ENCODE measurements at regions not wholly inside any gene's neighbourhood (a gene's known extent, or its start where the extent isn't known, plus 50 kb on each side); places are given as distances from the start of the nearest gene placed in this dataset.
A peak's percentile ranks its signal among the peaks of the same experiment; 100 is the strongest.

GRCh38 chr3:96294143-96294542 lies 520.3 kb upstream of the EPHA6 start:
- TF ChIP-seq CREB1 (CRISPR knock-in tag; IDR thresholded peaks at IDR 0.05; ENCODE audit: low read depth), result no peak
- TF ChIP-seq, protein P1, sequence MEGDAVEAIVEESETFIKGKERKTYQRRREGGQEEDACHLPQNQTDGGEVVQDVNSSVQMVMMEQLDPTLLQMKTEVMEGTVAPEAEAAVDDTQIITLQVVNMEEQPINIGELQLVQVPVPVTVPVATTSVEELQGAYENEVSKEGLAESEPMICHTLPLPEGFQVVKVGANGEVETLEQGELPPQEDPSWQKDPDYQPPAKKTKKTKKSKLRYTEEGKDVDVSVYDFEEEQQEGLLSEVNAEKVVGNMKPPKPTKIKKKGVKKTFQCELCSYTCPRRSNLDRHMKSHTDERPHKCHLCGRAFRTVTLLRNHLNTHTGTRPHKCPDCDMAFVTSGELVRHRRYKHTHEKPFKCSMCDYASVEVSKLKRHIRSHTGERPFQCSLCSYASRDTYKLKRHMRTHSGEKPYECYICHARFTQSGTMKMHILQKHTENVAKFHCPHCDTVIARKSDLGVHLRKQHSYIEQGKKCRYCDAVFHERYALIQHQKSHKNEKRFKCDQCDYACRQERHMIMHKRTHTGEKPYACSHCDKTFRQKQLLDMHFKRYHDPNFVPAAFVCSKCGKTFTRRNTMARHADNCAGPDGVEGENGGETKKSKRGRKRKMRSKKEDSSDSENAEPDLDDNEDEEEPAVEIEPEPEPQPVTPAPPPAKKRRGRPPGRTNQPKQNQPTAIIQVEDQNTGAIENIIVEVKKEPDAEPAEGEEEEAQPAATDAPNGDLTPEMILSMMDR (conservative IDR thresholded peaks at IDR 0.05; ENCODE audit: low read depth in 2 of 2), result peak; percentile 54 to 66
- H3K27ac Mint-ChIP-seq, result no peak overlapping the region
- no peaks in the 10 kb centered on the region for H3K27me3 Mint-ChIP-seq (ENCODE audit: insufficient read depth, low read depth, poor library complexity)
- Histone ChIP-seq H3F3A (replicated peaks; ENCODE audit: low read depth) (no peaks in the 10 kb centered on the region), H3K4me1 (ENCODE audit: insufficient read depth) (no peaks in the 10 kb centered on the region), H3K4me3 (no peak overlapping the region), H3K36me3 (ENCODE audit: insufficient read depth) (no peaks in the 10 kb centered on the region), H4K20me1 (replicated peaks; ENCODE audit: insufficient read depth) (no peaks in the 10 kb centered on the region), H3K9me2 (ENCODE audit: insufficient read depth) (no peaks in the 10 kb centered on the region), H3K4me2 (no peak overlapping the region), H3K27me3 (ENCODE audit: insufficient read depth) (no peaks in the 10 kb centered on the region), H2AFZ (no peak overlapping the region), H3K27ac (ENCODE audit: low read depth) (no peak overlapping the region), H3K79me2 (replicated peaks; ENCODE audit: insufficient read depth) (no peaks in the 10 kb centered on the region)
- peaks cover 20% of the 10 kb centered on the region for H3K9me3 Mint-ChIP-seq
- no peaks in the 10 kb centered on the region for H3K4me1 Mint-ChIP-seq
- ATAC-seq (peak; percentile 43), DNase-seq (ENCODE audit: low spot score) (peak; percentile 34)
- no peak overlapping the region for H3K4me3 Mint-ChIP-seq
- peaks cover 13% of the 10 kb centered on the region; the same call in 2 of the 3 replicates for H3K36me3 Mint-ChIP-seq (ENCODE audit: low read depth)

DNA sequence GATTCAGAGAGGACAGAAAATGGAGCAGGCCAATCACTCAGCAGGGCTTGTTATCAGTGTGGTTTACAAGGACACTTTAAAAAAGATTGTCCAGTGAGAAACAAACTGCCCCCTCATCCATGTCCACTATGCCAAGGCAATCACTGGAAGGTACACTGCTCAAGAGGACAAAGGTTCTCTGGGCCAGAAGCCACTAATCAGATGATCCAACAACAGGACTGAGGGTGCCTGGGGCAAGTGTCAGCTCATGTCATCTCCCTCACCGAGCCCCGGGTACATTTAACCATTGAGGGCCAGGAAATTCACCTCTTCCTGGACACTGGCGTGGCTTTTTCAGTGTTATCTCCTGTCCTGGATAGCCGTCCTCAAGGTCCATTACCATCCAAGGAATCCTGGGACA lies 513.7 kb upstream of the EPHA6 start:
- H3K36me3 Mint-ChIP-seq (ENCODE audit: low read depth), result peaks cover 6% of the 10 kb centered on the region; the same call in 1 of the 3 replicates
- Histone ChIP-seq H3K9me2 (ENCODE audit: insufficient read depth) (peaks cover 5% of the 10 kb centered on the region; the same call in 1 of the 2 replicates), H3K27ac (ENCODE audit: low read depth) (no peak overlapping the region), H3F3A (replicated peaks; ENCODE audit: low read depth) (no peaks in the 10 kb centered on the region), H3K27me3 (ENCODE audit: insufficient read depth) (no peaks in the 10 kb centered on the region), H4K20me1 (replicated peaks; ENCODE audit: insufficient read depth) (no peaks in the 10 kb centered on the region), H3K4me3 (no peak overlapping the region), H3K4me2 (no peak overlapping the region), H3K4me1 (ENCODE audit: insufficient read depth) (no peaks in the 10 kb centered on the region), H3K36me3 (ENCODE audit: insufficient read depth) (no peaks in the 10 kb centered on the region), H2AFZ (no peak overlapping the region), H3K79me2 (replicated peaks; ENCODE audit: insufficient read depth) (no peaks in the 10 kb centered on the region)
- H3K4me3 Mint-ChIP-seq, result no peak overlapping the region
- no peaks in the 10 kb centered on the region for H3K27me3 Mint-ChIP-seq (ENCODE audit: insufficient read depth, low read depth, poor library complexity)
- DNase-seq (ENCODE audit: low spot score), result no peak
- H3K9me3 Mint-ChIP-seq, result peaks cover 10% of the 10 kb centered on the region; the same call in 2 of the 3 replicates
- no peaks in the 10 kb centered on the region for H3K4me1 Mint-ChIP-seq
- ATAC-seq, result no peak
- no peak overlapping the region for H3K27ac Mint-ChIP-seq
- TF ChIP-seq EZH2 (IDR thresholded peaks at IDR 0.05; ENCODE audit: low read depth, unreplicated experiment), result no peak
- TF ChIP-seq, protein P1 (conservative IDR thresholded peaks at IDR 0.05; ENCODE audit: low read depth in 2 of 2), result no peak
- TF ChIP-seq JUNB (IDR thresholded peaks at IDR 0.05; ENCODE audit: unreplicated experiment), result no peak
- TF ChIP-seq ZNF114 (CRISPR knock-in tag; IDR thresholded peaks at IDR 0.05), result no peak
- no peak for TF ChIP-seq ETS1 (IDR thresholded peaks at IDR 0.05)
- TF ChIP-seq CREB1 (CRISPR knock-in tag; IDR thresholded peaks at IDR 0.05; ENCODE audit: low read depth), result no peak
- TF ChIP-seq STAT1 (IDR thresholded peaks at IDR 0.05; ENCODE audit: unreplicated experiment), result no peak
- no peak for TF ChIP-seq NANOG (IDR thresholded peaks at IDR 0.05; ENCODE audit: borderline replicate concordance)
- TF ChIP-seq, protein P2, sequence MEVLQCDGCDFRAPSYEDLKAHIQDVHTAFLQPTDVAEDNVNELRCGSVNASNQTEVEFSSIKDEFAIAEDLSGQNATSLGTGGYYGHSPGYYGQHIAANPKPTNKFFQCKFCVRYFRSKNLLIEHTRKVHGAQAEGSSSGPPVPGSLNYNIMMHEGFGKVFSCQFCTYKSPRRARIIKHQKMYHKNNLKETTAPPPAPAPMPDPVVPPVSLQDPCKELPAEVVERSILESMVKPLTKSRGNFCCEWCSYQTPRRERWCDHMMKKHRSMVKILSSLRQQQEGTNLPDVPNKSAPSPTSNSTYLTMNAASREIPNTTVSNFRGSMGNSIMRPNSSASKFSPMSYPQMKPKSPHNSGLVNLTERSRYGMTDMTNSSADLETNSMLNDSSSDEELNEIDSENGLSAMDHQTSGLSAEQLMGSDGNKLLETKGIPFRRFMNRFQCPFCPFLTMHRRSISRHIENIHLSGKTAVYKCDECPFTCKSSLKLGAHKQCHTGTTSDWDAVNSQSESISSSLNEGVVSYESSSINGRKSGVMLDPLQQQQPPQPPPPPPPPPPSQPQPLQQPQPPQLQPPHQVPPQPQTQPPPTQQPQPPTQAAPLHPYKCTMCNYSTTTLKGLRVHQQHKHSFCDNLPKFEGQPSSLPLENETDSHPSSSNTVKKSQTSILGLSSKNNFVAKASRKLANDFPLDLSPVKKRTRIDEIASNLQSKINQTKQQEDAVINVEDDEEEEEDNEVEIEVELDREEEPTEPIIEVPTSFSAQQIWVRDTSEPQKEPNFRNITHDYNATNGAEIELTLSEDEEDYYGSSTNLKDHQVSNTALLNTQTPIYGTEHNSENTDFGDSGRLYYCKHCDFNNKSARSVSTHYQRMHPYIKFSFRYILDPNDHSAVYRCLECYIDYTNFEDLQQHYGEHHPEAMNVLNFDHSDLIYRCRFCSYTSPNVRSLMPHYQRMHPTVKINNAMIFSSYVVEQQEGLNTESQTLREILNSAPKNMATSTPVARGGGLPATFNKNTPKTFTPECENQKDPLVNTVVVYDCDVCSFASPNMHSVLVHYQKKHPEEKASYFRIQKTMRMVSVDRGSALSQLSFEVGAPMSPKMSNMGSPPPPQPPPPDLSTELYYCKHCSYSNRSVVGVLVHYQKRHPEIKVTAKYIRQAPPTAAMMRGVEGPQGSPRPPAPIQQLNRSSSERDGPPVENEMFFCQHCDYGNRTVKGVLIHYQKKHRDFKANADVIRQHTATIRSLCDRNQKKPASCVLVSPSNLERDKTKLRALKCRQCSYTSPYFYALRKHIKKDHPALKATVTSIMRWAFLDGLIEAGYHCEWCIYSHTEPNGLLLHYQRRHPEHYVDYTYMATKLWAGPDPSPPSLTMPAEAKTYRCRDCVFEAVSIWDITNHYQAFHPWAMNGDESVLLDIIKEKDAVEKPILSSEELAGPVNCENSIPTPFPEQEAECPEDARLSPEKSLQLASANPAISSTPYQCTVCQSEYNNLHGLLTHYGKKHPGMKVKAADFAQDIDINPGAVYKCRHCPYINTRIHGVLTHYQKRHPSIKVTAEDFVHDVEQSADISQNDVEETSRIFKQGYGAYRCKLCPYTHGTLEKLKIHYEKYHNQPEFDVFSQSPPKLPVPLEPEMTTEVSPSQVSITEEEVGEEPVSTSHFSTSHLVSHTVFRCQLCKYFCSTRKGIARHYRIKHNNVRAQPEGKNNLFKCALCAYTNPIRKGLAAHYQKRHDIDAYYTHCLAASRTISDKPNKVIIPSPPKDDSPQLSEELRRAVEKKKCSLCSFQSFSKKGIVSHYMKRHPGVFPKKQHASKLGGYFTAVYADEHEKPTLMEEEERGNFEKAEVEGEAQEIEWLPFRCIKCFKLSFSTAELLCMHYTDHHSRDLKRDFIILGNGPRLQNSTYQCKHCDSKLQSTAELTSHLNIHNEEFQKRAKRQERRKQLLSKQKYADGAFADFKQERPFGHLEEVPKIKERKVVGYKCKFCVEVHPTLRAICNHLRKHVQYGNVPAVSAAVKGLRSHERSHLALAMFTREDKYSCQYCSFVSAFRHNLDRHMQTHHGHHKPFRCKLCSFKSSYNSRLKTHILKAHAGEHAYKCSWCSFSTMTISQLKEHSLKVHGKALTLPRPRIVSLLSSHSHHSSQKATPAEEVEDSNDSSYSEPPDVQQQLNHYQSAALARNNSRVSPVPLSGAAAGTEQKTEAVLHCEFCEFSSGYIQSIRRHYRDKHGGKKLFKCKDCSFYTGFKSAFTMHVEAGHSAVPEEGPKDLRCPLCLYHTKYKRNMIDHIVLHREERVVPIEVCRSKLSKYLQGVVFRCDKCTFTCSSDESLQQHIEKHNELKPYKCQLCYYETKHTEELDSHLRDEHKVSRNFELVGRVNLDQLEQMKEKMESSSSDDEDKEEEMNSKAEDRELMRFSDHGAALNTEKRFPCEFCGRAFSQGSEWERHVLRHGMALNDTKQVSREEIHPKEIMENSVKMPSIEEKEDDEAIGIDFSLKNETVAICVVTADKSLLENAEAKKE (CRISPR knock-in tag; IDR thresholded peaks at IDR 0.05), result no peak
